Left renal pelvis (tissue), 4 donors: ENCODE measurements at regions not wholly inside any gene's neighbourhood (a gene's known extent, or its start where the extent isn't known, plus 50 kb on each side); places are given as distances from the start of the nearest gene placed in this dataset.
"Not testable (repeated sequence)": the region's sequence is repeated elsewhere in the genome, so short reads cannot be mapped to it uniquely, and the experiment has no call there.

Source experiments
- DNase-seq, 4 donors: peaks; one replicate each; pipeline ENCODE4 v3.0.0-alpha.2; 2013; ENCODE audit warnings: low read depth in 4 of 4, low spot score in 3 of 4

- DNase-seq = no peak
These were observed 222.4 kb downstream of the ANTXR2 start for GRCh38 chr4:79850626-79851025.

- no peak for DNase-seq
These were observed 224.7 kb downstream of the ANTXR2 start for GRCh38 chr4:79848329-79848728.

GRCh38 chr4:79847411-79847810 is 225.6 kb downstream of the ANTXR2 start:
- no peak for DNase-seq

GRCh38 chr4:79842162-79842561 is 230.9 kb downstream of the ANTXR2 start:
- no peak for DNase-seq

GRCh38 chr4:79833857-79834256 is 239.2 kb downstream of the ANTXR2 start:
- DNase-seq = no peak

GRCh38 chr4:79831701-79832514 is 241.1 kb downstream of the ANTXR2 start:
- DNase-seq = no peak

- no peak for DNase-seq
These were observed 241.9 kb downstream of the ANTXR2 start for GRCh38 chr4:79831119-79831528.

GRCh38 chr4:79827283-79827682 is 245.7 kb downstream of the ANTXR2 start:
- DNase-seq = no peak

- no peak for DNase-seq
These were observed 249.8 kb downstream of the ANTXR2 start for GRCh38 chr4:79823148-79823763.

GRCh38 chr4:79820427-79820826 is 252.6 kb downstream of the ANTXR2 start:
- DNase-seq = no peak

GRCh38 chr4:79807933-79808332 is 265.1 kb downstream of the ANTXR2 start:
- not testable (repeated sequence) for DNase-seq

- DNase-seq = no peak
These were observed 275.0 kb downstream of the ANTXR2 start for GRCh38 chr4:79798047-79798446.

GRCh38 chr4:79796948-79797347 is 276.1 kb downstream of the ANTXR2 start:
- no peak for DNase-seq

GRCh38 chr4:79788884-79789283 is 284.1 kb downstream of the ANTXR2 start:
- DNase-seq = no peak

- DNase-seq = no peak
These were observed 292.9 kb downstream of the ANTXR2 start for GRCh38 chr4:79780129-79780528.

GRCh38 chr4:79772510-79772909 is 300.5 kb downstream of the ANTXR2 start:
- no peak for DNase-seq

- DNase-seq = no peak
These were observed 308.9 kb downstream of the ANTXR2 start for GRCh38 chr4:79764120-79764519.

- DNase-seq = no peak
These were observed 309.4 kb downstream of the ANTXR2 start for GRCh38 chr4:79763486-79764075.

- no peak for DNase-seq
These were observed 313.2 kb downstream of the ANTXR2 start for GRCh38 chr4:79759793-79760192.

GRCh38 chr4:79757600-79757999 is 315.4 kb downstream of the ANTXR2 start:
- DNase-seq = no peak

- no peak for DNase-seq
These were observed 316.7 kb downstream of the ANTXR2 start for GRCh38 chr4:79756140-79756895.
